Caco-2 (cell line): ENCODE measurements at regions not wholly inside any gene's neighbourhood (a gene's known extent, or its start where the extent isn't known, plus 50 kb on each side); places are given as distances from the start of the nearest gene placed in this dataset.

ENCODE experiments used
- BruUV-seq: library from RNA; stranded (reverse); fragments of 400-500 nt; replicated peaks from 2 replicates; lab custom pipeline; 2021; lab: Mats Ljungman, UMichigan
- CTCF ChIA-PET: fragments of 300-600 bp; sonication (Branson Sonifier 250); formaldehyde crosslinking; loops from one replicate; lab custom pipeline; 2022; ENCODE audit warnings: antibody characterized with exemption; lab: Charles Lee
- POLR2A ChIA-PET: fragments of 300-600 bp; sonication (Branson Sonifier 250); formaldehyde crosslinking; loops from one replicate; lab custom pipeline; 2022; ENCODE audit warnings: antibody characterized with exemption; lab: Charles Lee
- DNase-seq, 2 experiments: peaks; one replicate each; pipeline versions ENCODE4 v3.0.0 to v3.0.0-alpha.2; 2020 to 2022
- H3K27me3 ChIP-seq: replicated peaks from 2 replicates; pipeline ENCODE4 v1.6.0; 2011; ENCODE audit warnings: low read length; ENCODE audit not compliant: control insufficient read depth, insufficient read depth
- H3K36me3 ChIP-seq: 2 replicates; pipeline ENCODE4 v1.5.1; 2011; ENCODE audit warnings: low read length; ENCODE audit not compliant: control insufficient read depth, insufficient read depth
- H3K4me1 ChIP-seq: fragments of 250-450 bp; sonication (Bioruptor Pico); 2 replicates; pipeline ENCODE4 v1.5.1; 2020; ENCODE audit warnings: mild to moderate bottlenecking
- H3K4me3 ChIP-seq: 2 replicates; pipeline ENCODE4 v1.5.1; 2011; ENCODE audit warnings: low read depth, mild to moderate bottlenecking, control low read depth, low read length
- H3K9me3 ChIP-seq: fragments of 250-450 bp; sonication (Bioruptor Pico); 2 replicates; pipeline ENCODE4 v1.5.1; 2020; ENCODE audit warnings: mild to moderate bottlenecking, moderate library complexity
- H3K27ac Mint-ChIP-seq: one replicate; pipeline ENCODE4 v1.8.0; 2022; ENCODE audit warnings: mixed read lengths; ENCODE audit not compliant: unreplicated experiment
- H3K27me3 Mint-ChIP-seq: one replicate; pipeline ENCODE4 v1.8.0; 2022; ENCODE audit warnings: mixed read lengths; ENCODE audit not compliant: insufficient read depth, unreplicated experiment
- H3K36me3 Mint-ChIP-seq: one replicate; pipeline ENCODE4 v1.8.0; 2022; ENCODE audit warnings: mild to moderate bottlenecking, mixed read lengths; ENCODE audit not compliant: insufficient read depth, unreplicated experiment
- H3K4me1 Mint-ChIP-seq: one replicate; pipeline ENCODE4 v1.8.0; 2022; ENCODE audit warnings: low read depth, mixed read lengths; ENCODE audit not compliant: unreplicated experiment
- H3K4me3 Mint-ChIP-seq: one replicate; pipeline ENCODE4 v1.8.0; 2022; ENCODE audit warnings: mild to moderate bottlenecking, moderate library complexity, mixed read lengths; ENCODE audit not compliant: unreplicated experiment
- H3K9me3 Mint-ChIP-seq: one replicate; pipeline ENCODE4 v1.8.0; 2022; ENCODE audit warnings: mixed read lengths; ENCODE audit not compliant: unreplicated experiment
- intact Hi-C: fragments of 100-400 bp; cut with micrococcal nuclease; formaldehyde crosslinking; loops from one replicate; pipeline ENCODE4 v1.10.0; 2022; ENCODE audit not compliant: unreplicated experiment
- TF ChIP-seq, protein P1 (sequence below), 2 experiments: fragments of 200-600 bp in 1 of 2; IDR thresholded peaks; 1 replicate in 1 of 2; 2 replicates in 1 of 2; pipeline versions ENCODE4 v1.5.1 to v1.8.0; 2011 to 2022; ENCODE audit warnings: antibody characterized with exemption in 1 of 2, control low read depth in 1 of 2, inconsistent platforms in 1 of 2, low read depth in 1 of 2, low read length in 1 of 2, mild to moderate bottlenecking in 1 of 2, moderate library complexity in 1 of 2; ENCODE audit not compliant: insufficient read depth in 1 of 2, severe bottlenecking in 1 of 2, unreplicated experiment in 1 of 2

- TF ChIP-seq, protein P1, sequence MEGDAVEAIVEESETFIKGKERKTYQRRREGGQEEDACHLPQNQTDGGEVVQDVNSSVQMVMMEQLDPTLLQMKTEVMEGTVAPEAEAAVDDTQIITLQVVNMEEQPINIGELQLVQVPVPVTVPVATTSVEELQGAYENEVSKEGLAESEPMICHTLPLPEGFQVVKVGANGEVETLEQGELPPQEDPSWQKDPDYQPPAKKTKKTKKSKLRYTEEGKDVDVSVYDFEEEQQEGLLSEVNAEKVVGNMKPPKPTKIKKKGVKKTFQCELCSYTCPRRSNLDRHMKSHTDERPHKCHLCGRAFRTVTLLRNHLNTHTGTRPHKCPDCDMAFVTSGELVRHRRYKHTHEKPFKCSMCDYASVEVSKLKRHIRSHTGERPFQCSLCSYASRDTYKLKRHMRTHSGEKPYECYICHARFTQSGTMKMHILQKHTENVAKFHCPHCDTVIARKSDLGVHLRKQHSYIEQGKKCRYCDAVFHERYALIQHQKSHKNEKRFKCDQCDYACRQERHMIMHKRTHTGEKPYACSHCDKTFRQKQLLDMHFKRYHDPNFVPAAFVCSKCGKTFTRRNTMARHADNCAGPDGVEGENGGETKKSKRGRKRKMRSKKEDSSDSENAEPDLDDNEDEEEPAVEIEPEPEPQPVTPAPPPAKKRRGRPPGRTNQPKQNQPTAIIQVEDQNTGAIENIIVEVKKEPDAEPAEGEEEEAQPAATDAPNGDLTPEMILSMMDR (IDR thresholded peaks at IDR 0.05; ENCODE audit: insufficient read depth in 1 of 2, low read depth in 1 of 2, low read length in 1 of 2, severe bottlenecking in 1 of 2, unreplicated experiment in 1 of 2): peak in 1 of 2 experiments; percentile 22
- Histone ChIP-seq H3K4me1 (no peaks in the 10 kb centered on the region), H3K36me3 (no peaks in the 10 kb centered on the region), H3K27me3 (no peaks in the 10 kb centered on the region), H3K9me3 (no peaks in the 10 kb centered on the region), H3K4me3 (no peak overlapping the region)
- ChIA-PET CTCF (no interaction called here), POLR2A (no interaction called here)
- H3K9me3 Mint-ChIP-seq: no peaks in the 10 kb centered on the region
- peaks cover 6% of the 10 kb centered on the region for H3K4me1 Mint-ChIP-seq
- DNase-seq: peak in 1 of 2 experiments; percentile 11
- H3K36me3 Mint-ChIP-seq: no peaks in the 10 kb centered on the region
- no TSS peak for BruUV-seq
- no peaks in the 10 kb centered on the region for H3K27me3 Mint-ChIP-seq
- H3K27ac Mint-ChIP-seq: no peak overlapping the region
- no peak overlapping the region for H3K4me3 Mint-ChIP-seq
- intact Hi-C loops: loop anchor here (1.0 kb wide), 2 partner anchors 36 to 635 kb away; no protein-coding TSS in a partner anchor
These were observed 94.0 kb upstream of the RMST start for GRCh38 chr12:97368462-97369163.

DNA sequence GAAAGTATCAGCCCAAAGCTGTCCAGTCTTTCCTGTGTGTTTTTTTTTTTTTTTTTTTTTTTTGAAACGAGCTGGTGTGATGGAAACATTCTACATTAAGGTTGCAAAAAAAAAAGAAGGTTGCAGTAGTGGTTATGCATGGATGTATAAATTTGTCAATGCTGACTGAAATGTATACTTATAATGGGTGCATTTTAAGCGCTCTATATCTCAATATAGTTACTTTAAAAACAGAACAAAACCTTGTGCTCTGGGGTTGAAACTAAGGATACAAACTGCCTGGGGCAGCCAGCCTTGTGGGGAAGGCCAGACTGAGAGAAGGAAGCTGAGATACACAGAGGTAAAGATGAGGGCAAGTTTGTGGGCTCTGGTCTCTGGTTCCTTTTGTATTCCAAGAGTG lies 87.3 kb upstream of the RMST start:
- BruUV-seq: no TSS peak
- no peak for DNase-seq
- ChIA-PET CTCF (interaction anchor here (0.6 kb wide), 1 partner anchor 225 kb away, joined by 4 read pairs; no protein-coding TSS in a partner anchor), POLR2A (no interaction called here)
- H3K4me3 ChIP-seq: no peak overlapping the region
- H3K4me1 ChIP-seq: no peaks in the 10 kb centered on the region
- H3K4me3 Mint-ChIP-seq: no peak overlapping the region
- TF ChIP-seq, protein P1 (IDR thresholded peaks at IDR 0.05; ENCODE audit: insufficient read depth in 1 of 2, low read depth in 1 of 2, low read length in 1 of 2, severe bottlenecking in 1 of 2, unreplicated experiment in 1 of 2): no peak
- H3K27ac Mint-ChIP-seq: no peak overlapping the region
- H3K4me1 Mint-ChIP-seq: no peaks in the 10 kb centered on the region
- H3K9me3 Mint-ChIP-seq: no peaks in the 10 kb centered on the region
- intact Hi-C loops: no loop called here
- H3K36me3 ChIP-seq: no peaks in the 10 kb centered on the region
- no peaks in the 10 kb centered on the region for H3K9me3 ChIP-seq
- H3K27me3 ChIP-seq: no peaks in the 10 kb centered on the region
- H3K36me3 Mint-ChIP-seq: no peaks in the 10 kb centered on the region
- H3K27me3 Mint-ChIP-seq: no peaks in the 10 kb centered on the region

GRCh38 chr12:97380440-97380839 lies 82.2 kb upstream of the RMST start:
- H3K27me3 Mint-ChIP-seq: no peaks in the 10 kb centered on the region
- no peak overlapping the region for H3K4me3 Mint-ChIP-seq
- no peak for DNase-seq
- Histone ChIP-seq H3K27me3 (no peaks in the 10 kb centered on the region), H3K9me3 (no peaks in the 10 kb centered on the region), H3K4me1 (no peaks in the 10 kb centered on the region), H3K36me3 (no peaks in the 10 kb centered on the region), H3K4me3 (no peak overlapping the region)
- no TSS peak for BruUV-seq
- ChIA-PET POLR2A (no interaction called here), CTCF (no interaction called here)
- no peaks in the 10 kb centered on the region for H3K36me3 Mint-ChIP-seq
- no peaks in the 10 kb centered on the region for H3K4me1 Mint-ChIP-seq
- TF ChIP-seq, protein P1 (IDR thresholded peaks at IDR 0.05; ENCODE audit: insufficient read depth in 1 of 2, low read depth in 1 of 2, low read length in 1 of 2, severe bottlenecking in 1 of 2, unreplicated experiment in 1 of 2): no peak
- H3K9me3 Mint-ChIP-seq: no peaks in the 10 kb centered on the region
- no peak overlapping the region for H3K27ac Mint-ChIP-seq
- intact Hi-C loops: no loop called here
